Heart left ventricle (tissue), 16 donors: ENCODE measurements at regions not wholly inside any gene's neighbourhood (a gene's known extent, or its start where the extent isn't known, plus 50 kb on each side); places are given as distances from the start of the nearest gene placed in this dataset.
"Not testable (repeated sequence)": the region's sequence is repeated elsewhere in the genome, so short reads cannot be mapped to it uniquely, and the experiment has no call there.

ENCODE experiments used
- ATAC-seq, 4 donors: fragments of 200-7000 bp; cut with Tn5 transposase; one replicate each; pipeline ENCODE4 v1.9.1; 2020 to 2022; ENCODE audit warnings: moderate library complexity in 4 of 4, mild to moderate bottlenecking in 3 of 4, moderate number of reproducible peaks in 1 of 4
- DNase-seq, 5 donors: peaks; one replicate each; pipeline ENCODE4 v3.0.0-alpha.2; 2020
- H3K27ac ChIP-seq, 12 donors: fragments of 200-600 bp; sonication (generic) in 4 of 12; one replicate each; pipeline versions ENCODE4 v1.5.0 to v1.8.0; 2016 to 2022; ENCODE audit warnings: mild to moderate bottlenecking in 2 of 12
- H3K27me3 ChIP-seq, 9 donors: fragments of 200-600 bp; sonication (generic) in 2 of 9; one replicate each; pipeline versions ENCODE4 v1.5.1 to v1.8.0; 2016 to 2022; ENCODE audit warnings: mild to moderate bottlenecking in 3 of 9
- H3K36me3 ChIP-seq, 9 donors: fragments of 200-600 bp; sonication (generic) in 2 of 9; one replicate each; pipeline versions ENCODE4 v1.5.0 to v1.8.0; 2018 to 2022; ENCODE audit warnings: mild to moderate bottlenecking in 2 of 9
- H3K4me1 ChIP-seq, 12 donors: fragments of 200-600 bp; sonication (generic) in 4 of 12; one replicate each; pipeline versions ENCODE4 v1.5.0 to v1.8.0; 2016 to 2022; ENCODE audit warnings: mild to moderate bottlenecking in 3 of 12
- H3K4me3 ChIP-seq, 12 donors: fragments of 200-600 bp; sonication (generic) in 4 of 12; one replicate each; pipeline versions ENCODE4 v1.5.0 to v1.8.0; 2017 to 2022; ENCODE audit warnings: mild to moderate bottlenecking in 9 of 12, moderate library complexity in 4 of 12
- H3K9me3 ChIP-seq, 12 donors: fragments of 200-600 bp; sonication (generic) in 4 of 12; one replicate each; pipeline versions ENCODE4 v1.5.0 to v1.8.0; 2016 to 2022; ENCODE audit warnings: mild to moderate bottlenecking in 1 of 12
- WGBS, 4 donors: extraction: QIAGEN DNeasy Blood & Tissue Kit in 2 of 4; methylation state at CpG; one replicate each; pipeline versions ENCODE4 v1.1.5 to v1.1.7; 2013 to 2018; 5-methylcytosine and 5-hydroxymethylcytosine counted together
- intact Hi-C, 10 donors: fragments of 100-400 bp; cut with DNase I; formaldehyde crosslinking; loops; one replicate each; pipeline versions ENCODE4 v1.11.1 to v1.14.2; 2022
- donor health status: ischemic (EF 13 %, LVEDD 7.1; RV severe dilation, severe dysfunction).
- donor health status: healthy with polysubstance abuse.
- donor health status: DM: no; HTN: yes; CAD: no.
- donor health status: DM: no; HTN: no; CAD: no.
- donor health status: ischemic (EF 25% LVEDD 6.9; RV normal size, moderate dysfunction).
- donor health status: ischemic (EF 25% LVEDD 5.7; RV mildly dilated, moderate dysfunction).
- donor health status: healthy.
- donor health status: DM: yes; HTN: yes; CAD: no.
- donor health status: ischemic (EF 35%, LVEDD 5.7; RV mildly dilated, moderate dysfunction).
- donor health status: nonischemic (EF 11% LVEDD 7.7; RV severe dilation, severe dysfunction).
- donor health status: DM: yes; HTN: yes; CAD: no.
- donor health status: PGD.
- donor health status: ischemic (EF 29% LVEDD 5.4; RV normal size, mild dysfunction).
- donor health status: nonischemic (EF 23%, LVEDD 6.1; RV moderate dilation, normal function).

DNA sequence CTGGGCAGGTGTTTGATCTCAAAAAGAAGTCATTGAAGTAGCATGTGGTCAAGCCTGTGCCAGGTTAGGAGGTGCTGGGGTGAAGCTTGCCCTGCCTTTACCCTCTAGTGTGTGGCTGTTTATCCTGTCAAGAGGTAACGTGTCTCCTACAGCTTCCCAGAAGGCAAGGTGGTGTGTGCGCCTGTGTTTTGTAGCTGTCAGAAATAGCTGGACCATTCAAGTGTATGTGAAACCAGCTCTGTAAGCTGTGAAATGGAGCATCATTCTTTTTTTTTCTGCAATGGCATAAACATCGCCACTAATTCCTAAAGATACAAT, 155.1 kb downstream of the BCL2L11 start:
- DNase-seq, H3K27me3 ChIP-seq, H3K9me3 ChIP-seq, intact Hi-C loops, H3K36me3 ChIP-seq, H3K4me3 ChIP-seq: not testable (repeated sequence)
- peak overlapping the region in 2 of 12 donors; percentile 63 to 76 for H3K27ac ChIP-seq
- WGBS, 4 donors, result 20 to 43% (median 38%) methylated on average over 1 to 2 of the region's 3 CpGs
- peak in 3 of 4 donors; percentile 40 to 71 (median 51) for ATAC-seq
- H3K4me1 ChIP-seq, result peaks cover 0 to 11% (median 0%) of the 10 kb centered on the region in 12 donors

- intact Hi-C loops, ATAC-seq: not testable (repeated sequence)
These were observed 157.4 kb downstream of the BCL2L11 start for GRCh38 chr2:111278133-111278532.

DNA sequence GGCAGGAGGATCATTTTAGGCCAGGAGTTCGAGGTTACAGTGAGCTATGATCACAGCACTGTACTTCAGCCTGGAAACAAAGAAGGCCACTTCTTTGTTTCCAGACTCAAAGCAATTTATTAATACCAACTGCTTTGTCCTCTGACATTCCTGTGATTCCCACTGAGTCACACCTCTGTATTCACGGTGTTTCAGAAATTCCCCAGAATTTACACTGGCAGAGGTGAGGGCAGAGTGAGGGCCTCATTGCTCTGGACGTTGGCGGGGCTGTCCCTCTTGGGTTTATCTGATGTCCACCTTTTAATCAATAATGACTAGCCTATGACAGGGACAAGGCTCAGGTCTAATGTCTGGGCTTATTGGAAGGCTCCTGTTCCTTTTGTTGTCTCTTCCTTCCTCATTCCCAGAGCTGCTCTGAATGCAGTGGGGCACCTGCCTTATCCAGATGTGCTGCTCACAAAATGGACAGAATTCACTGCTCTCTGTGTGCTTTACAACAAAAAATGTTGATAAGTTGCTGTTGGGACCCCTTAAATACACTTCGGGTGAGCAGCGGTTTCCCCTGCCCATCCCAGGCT, 160.1 kb downstream of the BCL2L11 start:
- H3K36me3 ChIP-seq, H3K27me3 ChIP-seq, intact Hi-C loops, H3K9me3 ChIP-seq, H3K4me1 ChIP-seq, H3K27ac ChIP-seq, ATAC-seq, DNase-seq, H3K4me3 ChIP-seq: not testable (repeated sequence)
- 76 to 91% (median 86%) methylated on average over 2 of the region's 6 CpGs; no CpG with 5 or more reads in 1 of the 4 donors for WGBS, 4 donors

More at GRCh38 chr2:111278133-111278532, 157.4 kb downstream of the BCL2L11 start:
- H3K4me3 ChIP-seq, DNase-seq, H3K36me3 ChIP-seq, H3K27ac ChIP-seq, H3K9me3 ChIP-seq, H3K27me3 ChIP-seq: not testable (repeated sequence)
- WGBS, 4 donors, result 95 to 97% methylated on average over 3 of the region's 3 CpGs; no CpG with 5 or more reads in 2 of the 4 donors
- peaks cover 0 to 11% (median 0%) of the 10 kb centered on the region in 12 donors for H3K4me1 ChIP-seq

GRCh38 chr2:111282162-111282561, 161.4 kb downstream of the BCL2L11 start:
- H3K27ac ChIP-seq, intact Hi-C loops, H3K36me3 ChIP-seq, H3K4me1 ChIP-seq, DNase-seq, H3K9me3 ChIP-seq, H3K27me3 ChIP-seq, ATAC-seq, H3K4me3 ChIP-seq: not testable (repeated sequence)
- WGBS, 4 donors, result no CpG with 5 or more reads among the region's 5 CpGs

- H3K4me1 ChIP-seq, intact Hi-C loops, H3K9me3 ChIP-seq, H3K27ac ChIP-seq, H3K27me3 ChIP-seq, H3K4me3 ChIP-seq, H3K36me3 ChIP-seq, DNase-seq: not testable (repeated sequence)
- WGBS, 4 donors, result 65 to 73% (median 66%) methylated on average over 6 to 7 of the region's 9 CpGs
- ATAC-seq, result peak in 1 of 4 donors; percentile 18
These were observed 167.2 kb downstream of the BCL2L11 start for GRCh38 chr2:111287646-111288568.

DNA sequence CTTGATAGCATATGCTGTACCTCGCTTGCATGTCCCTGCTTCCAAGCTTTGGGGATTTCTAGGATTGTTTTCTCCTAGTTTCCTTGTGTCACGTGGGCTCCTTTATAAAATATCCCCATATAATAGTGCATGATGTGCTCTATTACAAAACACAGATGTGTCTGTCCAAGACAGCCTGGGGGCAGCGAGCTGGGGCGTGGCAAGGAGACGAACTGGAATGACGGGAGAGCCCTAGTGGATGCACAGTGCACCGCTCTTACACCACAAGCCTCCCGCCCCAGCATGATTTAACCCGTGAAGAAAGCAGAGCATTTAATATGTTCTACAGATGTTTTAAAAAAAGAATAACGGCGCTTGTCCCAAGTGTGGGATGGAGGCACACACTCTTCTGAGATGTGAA, 169.7 kb downstream of the BCL2L11 start:
- H3K4me1 ChIP-seq, intact Hi-C loops, H3K27ac ChIP-seq, DNase-seq, H3K27me3 ChIP-seq, H3K9me3 ChIP-seq, ATAC-seq, H3K4me3 ChIP-seq, H3K36me3 ChIP-seq: not testable (repeated sequence)
- 88 to 94% (median 91%) methylated on average over 9 to 10 of the region's 11 CpGs for WGBS, 4 donors

DNA sequence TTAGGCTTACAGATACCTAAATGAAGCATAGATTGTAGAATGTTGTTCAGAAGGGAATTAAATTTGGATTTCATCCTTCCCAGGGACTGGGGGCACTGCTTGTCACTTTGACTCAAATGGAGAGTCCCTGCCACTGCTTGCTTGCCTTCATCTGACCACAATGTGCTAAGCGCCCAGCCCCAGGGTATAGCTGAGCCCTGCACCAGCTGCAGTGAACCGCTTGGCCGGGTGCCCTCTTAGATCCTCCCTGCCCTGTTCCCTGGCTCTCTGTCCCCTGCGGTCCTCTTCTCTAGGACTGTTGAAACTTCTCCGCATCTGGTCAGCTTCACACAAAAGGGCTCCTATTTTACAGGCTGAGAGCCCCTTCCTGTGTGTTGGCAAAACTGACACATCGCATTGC, 170.9 kb downstream of the BCL2L11 start:
- ATAC-seq, H3K4me3 ChIP-seq, H3K4me1 ChIP-seq, H3K9me3 ChIP-seq, H3K27ac ChIP-seq, H3K27me3 ChIP-seq, intact Hi-C loops, H3K36me3 ChIP-seq, DNase-seq: not testable (repeated sequence)
- 53 to 98% (median 85%) methylated on average over 3 to 5 of the region's 6 CpGs for WGBS, 4 donors

DNA sequence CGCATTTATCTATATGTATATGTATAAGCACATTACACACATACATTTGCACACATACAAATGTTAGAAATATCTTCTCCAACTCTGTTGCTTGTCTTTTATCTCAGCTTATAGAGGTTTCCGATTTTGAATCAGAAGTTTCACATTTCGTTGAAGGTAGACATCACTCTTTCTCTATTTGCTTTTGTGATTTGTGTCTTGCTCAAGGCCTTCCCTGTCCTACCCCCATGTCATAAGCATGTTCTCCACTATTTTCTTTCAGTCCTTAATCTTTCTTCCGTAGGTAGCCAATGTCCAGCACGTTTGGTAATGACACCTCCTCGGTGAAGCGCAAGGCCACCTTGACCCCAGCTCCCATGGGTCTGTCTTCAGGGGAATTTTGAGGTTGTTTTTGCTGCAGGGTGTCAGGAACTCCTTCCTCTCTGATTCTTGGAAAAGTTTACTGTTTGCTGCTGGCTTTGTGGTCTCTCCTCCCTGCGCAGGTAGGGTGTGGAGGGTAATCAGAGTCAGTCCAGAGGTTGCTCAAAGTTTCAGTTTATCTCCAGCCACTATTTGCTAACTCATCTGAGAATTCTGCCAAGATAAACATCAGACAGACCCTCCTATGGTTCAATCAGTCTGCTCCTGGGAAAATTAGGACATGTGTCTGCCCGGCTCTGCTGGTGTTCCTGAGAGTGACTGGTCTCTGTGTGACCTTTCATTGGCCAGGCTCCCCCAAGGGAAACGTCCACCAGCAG, 171.7 kb downstream of the BCL2L11 start:
- H3K4me3 ChIP-seq, H3K36me3 ChIP-seq, ATAC-seq, H3K9me3 ChIP-seq, H3K27ac ChIP-seq, H3K4me1 ChIP-seq, intact Hi-C loops, H3K27me3 ChIP-seq, DNase-seq: not testable (repeated sequence)
- WGBS, 4 donors, result 88 to 94% (median 92%) methylated on average over 6 to 8 of the region's 10 CpGs

GRCh38 chr2:111294699-111295098, 174.0 kb downstream of the BCL2L11 start:
- intact Hi-C loops, H3K4me3 ChIP-seq, DNase-seq, H3K36me3 ChIP-seq, H3K27me3 ChIP-seq, H3K9me3 ChIP-seq, ATAC-seq, H3K27ac ChIP-seq, H3K4me1 ChIP-seq: not testable (repeated sequence)
- 96 to 100% methylated on average over 3 to 4 of the region's 7 CpGs; no CpG with 5 or more reads in 2 of the 4 donors for WGBS, 4 donors

DNA sequence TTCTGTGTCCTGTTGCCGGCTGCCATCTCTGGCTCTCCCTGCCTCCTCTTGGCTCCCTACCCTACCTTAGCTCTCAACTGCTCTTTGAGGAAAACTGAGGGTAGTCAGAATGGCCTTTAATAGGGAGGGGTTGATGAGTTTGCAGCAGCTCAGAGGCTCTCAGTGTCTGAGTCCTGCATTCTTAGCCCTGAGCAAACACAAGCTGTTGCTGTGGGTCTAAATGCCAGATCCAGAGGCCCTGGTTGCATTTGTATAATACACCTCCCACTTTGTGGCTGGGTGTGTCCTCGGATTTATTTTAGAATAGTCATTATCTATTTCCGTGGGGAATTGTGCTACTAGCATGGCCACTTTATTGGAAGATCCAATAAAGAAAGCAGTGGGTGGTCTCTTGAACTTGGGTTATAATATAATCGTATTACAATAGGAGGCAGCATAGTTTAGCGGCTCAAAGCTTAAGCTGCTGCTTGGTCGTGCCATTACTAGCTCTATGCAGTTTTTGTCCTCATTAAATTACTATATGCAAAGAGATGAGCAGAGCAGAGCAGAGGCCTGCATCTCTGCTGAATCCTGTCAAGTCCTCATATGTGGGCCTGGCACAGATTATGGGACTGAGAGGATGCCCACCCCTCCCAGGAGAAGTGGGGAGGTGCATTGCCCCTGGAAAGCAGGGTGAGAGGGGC, 175.5 kb downstream of the BCL2L11 start:
- H3K4me1 ChIP-seq, DNase-seq, H3K27ac ChIP-seq, H3K4me3 ChIP-seq, H3K9me3 ChIP-seq, ATAC-seq, H3K27me3 ChIP-seq, H3K36me3 ChIP-seq, intact Hi-C loops: not testable (repeated sequence)
- 90 to 94% (median 91%) methylated on average over 5 of the region's 6 CpGs for WGBS, 4 donors
